WTC11 (cell line): ENCODE measurements at regions not wholly inside any gene's neighbourhood (a gene's known extent, or its start where the extent isn't known, plus 50 kb on each side); places are given as distances from the start of the nearest gene placed in this dataset.

ENCODE experiments used
- ATAC-seq: fragments of 200-7000 bp; cut with Tn5 transposase; 2 replicates; pipeline ENCODE4 v1.10.0; 2021; ENCODE audit warnings: mild to moderate bottlenecking, moderate library complexity
- CTCF ChIA-PET: fragments of 300-600 bp; sonication (Branson Sonifier 250); formaldehyde crosslinking; loops from one replicate; lab custom pipeline; 2021; ENCODE audit warnings: antibody characterized with exemption; lab: Charles Lee
- POLR2A ChIA-PET: fragments of 350-600 bp; sonication (Branson Sonifier 250); formaldehyde crosslinking; loops from one replicate; lab custom pipeline; 2021; ENCODE audit warnings: antibody characterized with exemption; lab: Charles Lee
- DNase-seq: peaks from one replicate; pipeline ENCODE4 v3.0.0; 2021; ENCODE audit warnings: low spot score
- H3K27ac Mint-ChIP-seq: 2 replicates; pipeline ENCODE4 v1.8.0; 2021; ENCODE audit warnings: mixed read lengths
- H3K27me3 Mint-ChIP-seq: 2 replicates; pipeline ENCODE4 v1.8.0; 2021; ENCODE audit warnings: low read depth, mild to moderate bottlenecking, moderate library complexity, mixed read lengths
- H3K36me3 Mint-ChIP-seq: 2 replicates; pipeline ENCODE4 v1.8.0; 2021; ENCODE audit warnings: mixed read lengths
- H3K4me1 Mint-ChIP-seq: 2 replicates; pipeline ENCODE4 v1.8.0; 2022; ENCODE audit warnings: mixed read lengths
- H3K4me3 Mint-ChIP-seq: 2 replicates; pipeline ENCODE4 v1.8.0; 2021; ENCODE audit warnings: mild to moderate bottlenecking, moderate library complexity, mixed read lengths
- H3K9me3 Mint-ChIP-seq: 2 replicates; pipeline ENCODE4 v1.8.0; 2021; ENCODE audit warnings: mixed read lengths
- ARID4B ChIP-seq: sonication (generic); formaldehyde crosslinking; IDR thresholded peaks from 2 replicates; pipeline ENCODE4 v1.8.0; 2023; ENCODE audit warnings: missing genetic modification reagents, mild to moderate bottlenecking, borderline replicate concordance
- CDX4 ChIP-seq: fragments of 250-450 bp; sonication (Bioruptor Pico); IDR thresholded peaks from 2 replicates; pipeline ENCODE4 v1.9.0; 2021; ENCODE audit warnings: moderate library complexity, mild to moderate bottlenecking, inconsistent platforms, borderline replicate concordance
- CREB1 ChIP-seq: sonication (generic); formaldehyde crosslinking; IDR thresholded peaks from 2 replicates; pipeline ENCODE4 v1.8.0; 2023; ENCODE audit warnings: mild to moderate bottlenecking, missing genetic modification reagents
- GABPB1 ChIP-seq: sonication (generic); formaldehyde crosslinking; IDR thresholded peaks from 2 replicates; pipeline ENCODE4 v1.8.1; 2023; ENCODE audit warnings: mild to moderate bottlenecking, missing genetic modification reagents
- HMGA2 ChIP-seq: fragments of 250-450 bp; sonication (Bioruptor Pico); IDR thresholded peaks from 2 replicates; pipeline ENCODE4 v1.4.0; 2021; ENCODE audit warnings: mild to moderate bottlenecking, moderate library complexity
- KAT7 ChIP-seq: sonication (generic); formaldehyde crosslinking; IDR thresholded peaks from 2 replicates; pipeline ENCODE4 v1.8.1; 2023; ENCODE audit warnings: missing genetic modification reagents, mild to moderate bottlenecking, borderline replicate concordance
- MYBL2 ChIP-seq: sonication (generic); formaldehyde crosslinking; IDR thresholded peaks from 2 replicates; pipeline ENCODE4 v1.8.1; 2023; ENCODE audit warnings: mild to moderate bottlenecking, moderate library complexity, missing genetic modification reagents
- NR2C2 ChIP-seq: sonication (generic); formaldehyde crosslinking; IDR thresholded peaks from 2 replicates; pipeline ENCODE4 v1.8.0; 2022; ENCODE audit warnings: mild to moderate bottlenecking, missing genetic modification reagents
- SP1 ChIP-seq: sonication (generic); formaldehyde crosslinking; conservative IDR thresholded peaks from 2 replicates; pipeline ENCODE4 v1.8.1; 2022; ENCODE audit warnings: missing genetic modification reagents
- TP53 ChIP-seq: sonication (generic); formaldehyde crosslinking; IDR thresholded peaks from 2 replicates; pipeline ENCODE4 v1.8.1; 2023; ENCODE audit warnings: mild to moderate bottlenecking, missing genetic modification reagents
- ZBTB21 ChIP-seq: sonication (generic); formaldehyde crosslinking; IDR thresholded peaks from 2 replicates; pipeline ENCODE4 v1.8.1; 2023; ENCODE audit warnings: mild to moderate bottlenecking, missing genetic modification reagents, borderline replicate concordance
- ZNF232 ChIP-seq: sonication (generic); formaldehyde crosslinking; IDR thresholded peaks from 2 replicates; pipeline ENCODE4 v1.8.0; 2022; ENCODE audit warnings: mild to moderate bottlenecking, missing genetic modification reagents
- ZNF396 ChIP-seq: fragments of 250-450 bp; sonication (Bioruptor Pico); IDR thresholded peaks from 2 replicates; pipeline ENCODE4 v1.8.0; 2021; ENCODE audit warnings: mild to moderate bottlenecking, moderate library complexity, borderline replicate concordance
- ZNF671 ChIP-seq: fragments of 250-450 bp; sonication (Bioruptor Pico); IDR thresholded peaks from 2 replicates; pipeline ENCODE4 v1.8.0; 2021; ENCODE audit warnings: mild to moderate bottlenecking
- TF ChIP-seq, protein P1 (sequence below): sonication (generic); formaldehyde crosslinking; IDR thresholded peaks from 2 replicates; pipeline ENCODE4 v1.8.1; 2023; ENCODE audit warnings: mild to moderate bottlenecking, missing genetic modification reagents, borderline replicate concordance
- TF ChIP-seq, protein P2 (sequence below): fragments of 250-450 bp; sonication (Bioruptor Pico); IDR thresholded peaks from 2 replicates; pipeline ENCODE4 v2.1.2; 2022; ENCODE audit warnings: mild to moderate bottlenecking, moderate library complexity
- TF ChIP-seq, protein P3 (sequence below): sonication (generic); formaldehyde crosslinking; conservative IDR thresholded peaks from 2 replicates; pipeline ENCODE4 v1.8.1; 2022; ENCODE audit warnings: mild to moderate bottlenecking, missing genetic modification reagents

GRCh38 chr5:56432321-56432720, 199.2 kb upstream of the ANKRD55 start:
- ATAC-seq (no peak), DNase-seq (no peak)
- no peak for TF ChIP-seq SP1 (CRISPR knock-in tag)
- TF ChIP-seq ZBTB21 (CRISPR knock-in tag): no peak
- TF ChIP-seq ARID4B (CRISPR knock-in tag): no peak
- TF ChIP-seq CREB1: no peak
- TF ChIP-seq ZNF671: no peak
- no peak for TF ChIP-seq HMGA2 (CRISPR knock-in tag)
- TF ChIP-seq GABPB1: no peak
- TF ChIP-seq KAT7 (CRISPR knock-in tag): no peak
- TF ChIP-seq ZNF232: no peak
- TF ChIP-seq, protein P1, sequence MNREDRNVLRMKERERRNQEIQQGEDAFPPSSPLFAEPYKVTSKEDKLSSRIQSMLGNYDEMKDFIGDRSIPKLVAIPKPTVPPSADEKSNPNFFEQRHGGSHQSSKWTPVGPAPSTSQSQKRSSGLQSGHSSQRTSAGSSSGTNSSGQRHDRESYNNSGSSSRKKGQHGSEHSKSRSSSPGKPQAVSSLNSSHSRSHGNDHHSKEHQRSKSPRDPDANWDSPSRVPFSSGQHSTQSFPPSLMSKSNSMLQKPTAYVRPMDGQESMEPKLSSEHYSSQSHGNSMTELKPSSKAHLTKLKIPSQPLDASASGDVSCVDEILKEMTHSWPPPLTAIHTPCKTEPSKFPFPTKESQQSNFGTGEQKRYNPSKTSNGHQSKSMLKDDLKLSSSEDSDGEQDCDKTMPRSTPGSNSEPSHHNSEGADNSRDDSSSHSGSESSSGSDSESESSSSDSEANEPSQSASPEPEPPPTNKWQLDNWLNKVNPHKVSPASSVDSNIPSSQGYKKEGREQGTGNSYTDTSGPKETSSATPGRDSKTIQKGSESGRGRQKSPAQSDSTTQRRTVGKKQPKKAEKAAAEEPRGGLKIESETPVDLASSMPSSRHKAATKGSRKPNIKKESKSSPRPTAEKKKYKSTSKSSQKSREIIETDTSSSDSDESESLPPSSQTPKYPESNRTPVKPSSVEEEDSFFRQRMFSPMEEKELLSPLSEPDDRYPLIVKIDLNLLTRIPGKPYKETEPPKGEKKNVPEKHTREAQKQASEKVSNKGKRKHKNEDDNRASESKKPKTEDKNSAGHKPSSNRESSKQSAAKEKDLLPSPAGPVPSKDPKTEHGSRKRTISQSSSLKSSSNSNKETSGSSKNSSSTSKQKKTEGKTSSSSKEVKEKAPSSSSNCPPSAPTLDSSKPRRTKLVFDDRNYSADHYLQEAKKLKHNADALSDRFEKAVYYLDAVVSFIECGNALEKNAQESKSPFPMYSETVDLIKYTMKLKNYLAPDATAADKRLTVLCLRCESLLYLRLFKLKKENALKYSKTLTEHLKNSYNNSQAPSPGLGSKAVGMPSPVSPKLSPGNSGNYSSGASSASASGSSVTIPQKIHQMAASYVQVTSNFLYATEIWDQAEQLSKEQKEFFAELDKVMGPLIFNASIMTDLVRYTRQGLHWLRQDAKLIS: no peak
- no peak for TF ChIP-seq TP53 (CRISPR knock-in tag)
- TF ChIP-seq MYBL2 (CRISPR knock-in tag): no peak
- TF ChIP-seq ZNF396: no peak
- TF ChIP-seq, protein P2, sequence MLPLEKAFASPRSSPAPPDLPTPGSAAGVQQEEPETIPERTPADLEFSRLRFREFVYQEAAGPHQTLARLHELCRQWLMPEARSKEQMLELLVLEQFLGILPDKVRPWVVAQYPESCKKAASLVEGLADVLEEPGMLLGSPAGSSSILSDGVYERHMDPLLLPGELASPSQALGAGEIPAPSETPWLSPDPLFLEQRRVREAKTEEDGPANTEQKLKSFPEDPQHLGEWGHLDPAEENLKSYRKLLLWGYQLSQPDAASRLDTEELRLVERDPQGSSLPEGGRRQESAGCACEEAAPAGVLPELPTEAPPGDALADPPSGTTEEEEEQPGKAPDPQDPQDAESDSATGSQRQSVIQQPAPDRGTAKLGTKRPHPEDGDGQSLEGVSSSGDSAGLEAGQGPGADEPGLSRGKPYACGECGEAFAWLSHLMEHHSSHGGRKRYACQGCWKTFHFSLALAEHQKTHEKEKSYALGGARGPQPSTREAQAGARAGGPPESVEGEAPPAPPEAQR (CRISPR knock-in tag): no peak
- TF ChIP-seq CDX4 (CRISPR knock-in tag): no peak
- no peak for TF ChIP-seq NR2C2 (CRISPR knock-in tag)
- ChIA-PET POLR2A (no interaction called here), CTCF (no interaction called here)
- Mint-ChIP-seq H3K9me3 (peaks cover 12% of the 10 kb centered on the region), H3K27ac (no peak overlapping the region), H3K36me3 (no peaks in the 10 kb centered on the region), H3K4me1 (peaks cover 18% of the 10 kb centered on the region), H3K4me3 (no peak overlapping the region), H3K27me3 (no peaks in the 10 kb centered on the region)

DNA sequence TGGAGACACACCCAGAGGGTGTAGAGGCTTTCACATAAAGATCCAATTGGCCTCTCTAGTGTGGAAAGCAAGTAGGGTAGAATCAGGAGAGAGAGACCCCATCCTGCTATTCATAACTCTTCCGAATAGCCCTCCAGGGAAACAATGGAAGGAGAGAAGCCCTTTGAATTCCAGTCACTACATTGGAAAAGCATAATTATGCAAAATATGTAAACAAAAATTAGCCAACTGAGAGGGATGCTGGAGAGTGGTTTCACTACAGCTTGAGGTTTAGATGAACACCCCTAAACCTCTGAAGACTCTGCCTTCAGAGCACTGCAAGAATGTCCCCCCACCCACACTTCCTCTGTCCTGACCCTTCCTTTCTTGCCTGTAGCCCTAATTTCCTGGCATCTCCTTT, 197.3 kb upstream of the ANKRD55 start:
- TF ChIP-seq, protein P3, sequence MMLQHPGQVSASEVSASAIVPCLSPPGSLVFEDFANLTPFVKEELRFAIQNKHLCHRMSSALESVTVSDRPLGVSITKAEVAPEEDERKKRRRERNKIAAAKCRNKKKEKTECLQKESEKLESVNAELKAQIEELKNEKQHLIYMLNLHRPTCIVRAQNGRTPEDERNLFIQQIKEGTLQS (CRISPR knock-in tag): no peak
- Mint-ChIP-seq H3K4me1 (peaks cover 4% of the 10 kb centered on the region; the same call in 1 of the 2 replicates), H3K27me3 (no peaks in the 10 kb centered on the region), H3K27ac (no peak overlapping the region; the same call in 1 of the 2 replicates), H3K9me3 (peaks cover 12% of the 10 kb centered on the region), H3K4me3 (no peak overlapping the region), H3K36me3 (no peaks in the 10 kb centered on the region)
- no peak for ATAC-seq
- ChIA-PET CTCF (no interaction called here), POLR2A (no interaction called here)
- DNase-seq: no peak
